OCI-LY1 (cell line): ENCODE measurements at regions not wholly inside any gene's neighbourhood (a gene's known extent, or its start where the extent isn't known, plus 50 kb on each side); places are given as distances from the start of the nearest gene placed in this dataset.

Source experiments
- H2AFZ ChIP-seq: fragments of 200-600 bp; sonication (generic), shearing (Covaris generic); 2 replicates; pipeline ENCODE4 v1.6.0; 2014; ENCODE audit warnings: antibody characterized with exemption, mild to moderate bottlenecking, low read length
- H3F3A ChIP-seq: fragments of 200-600 bp; sonication (generic), shearing (Covaris generic); 2 replicates; pipeline ENCODE4 v1.6.0; 2014; ENCODE audit warnings: mild to moderate bottlenecking, antibody characterized with exemption, low read length, moderate library complexity; ENCODE audit not compliant: insufficient read depth
- H3K27ac ChIP-seq: fragments of 200-600 bp; sonication (generic); 2 replicates; pipeline ENCODE4 v1.5.1; 2014; ENCODE audit warnings: low read length, mixed run types, mild to moderate bottlenecking, low read depth; ENCODE audit not compliant: poor library complexity, severe bottlenecking
- H3K27me3 ChIP-seq: fragments of 200-600 bp; sonication (generic); 2 replicates; pipeline ENCODE4 v1.6.0; 2014; ENCODE audit warnings: antibody characterized with exemption, mild to moderate bottlenecking, low read length, moderate library complexity; ENCODE audit not compliant: insufficient read depth
- H3K36me3 ChIP-seq: fragments of 200-600 bp; sonication (generic); 2 replicates; pipeline ENCODE4 v1.6.1; 2014; ENCODE audit warnings: mild to moderate bottlenecking, antibody characterized with exemption, low read length, moderate library complexity, mixed read lengths; ENCODE audit not compliant: insufficient read depth
- H3K4me1 ChIP-seq: fragments of 200-600 bp; sonication (generic); 2 replicates; pipeline ENCODE4 v1.5.1; 2014; ENCODE audit warnings: mild to moderate bottlenecking, low read length, moderate library complexity; ENCODE audit not compliant: insufficient read depth, severe bottlenecking
- H3K4me2 ChIP-seq: fragments of 200-600 bp; sonication (generic), shearing (Covaris generic); 2 replicates; pipeline ENCODE4 v1.6.1; 2014; ENCODE audit warnings: low read length
- H3K4me3 ChIP-seq: fragments of 200-600 bp; sonication (generic); 2 replicates; pipeline ENCODE4 v1.5.1; 2014; ENCODE audit warnings: low read length, low read depth, mild to moderate bottlenecking, mixed read lengths; ENCODE audit not compliant: poor library complexity, severe bottlenecking
- H3K79me2 ChIP-seq: fragments of 200-600 bp; shearing (Covaris generic); 2 replicates; pipeline ENCODE4 v1.6.1; 2016; ENCODE audit warnings: mixed run types, low read length, mixed read lengths; ENCODE audit not compliant: insufficient read depth
- H3K9ac ChIP-seq: fragments of 200-600 bp; sonication (generic), shearing (Covaris generic); 2 replicates; pipeline ENCODE4 v1.6.1; 2014; ENCODE audit warnings: mild to moderate bottlenecking, low read length, mixed read lengths
- H3K9me2 ChIP-seq: fragments of 200-600 bp; sonication (generic), shearing (Covaris generic); 2 replicates; pipeline ENCODE4 v1.6.1; 2014; ENCODE audit warnings: low read depth, mild to moderate bottlenecking, low read length, mixed read lengths
- H3K9me3 ChIP-seq: fragments of 200-600 bp; shearing (Covaris generic); 2 replicates; pipeline ENCODE4 v1.6.1; 2014; ENCODE audit warnings: low read length, mixed read lengths
- H4K20me1 ChIP-seq: fragments of 200-600 bp; sonication (generic), shearing (Covaris generic); 2 replicates; pipeline ENCODE4 v1.6.0; 2016; ENCODE audit warnings: mild to moderate bottlenecking, low read length; ENCODE audit not compliant: insufficient read depth
- CTCF ChIP-seq: fragments of 200-600 bp; sonication (generic), shearing (Covaris generic); IDR thresholded peaks from 2 replicates; pipeline ENCODE4 v1.5.1; 2017; ENCODE audit warnings: mild to moderate bottlenecking, antibody characterized with exemption, low read length, moderate library complexity, mixed read lengths
- EZH2 ChIP-seq: fragments of 200-600 bp; sonication (generic), shearing (Covaris generic); IDR thresholded peaks from 2 replicates; pipeline ENCODE4 v1.8.0; 2017; ENCODE audit warnings: borderline replicate concordance, mixed run types, mild to moderate bottlenecking, antibody characterized with exemption, low read length, moderate library complexity, mixed read lengths

- H2AFZ ChIP-seq, result no peak overlapping the region
- H3K4me2 ChIP-seq, result no peak overlapping the region
- H3K27ac ChIP-seq, result no peak overlapping the region
- H3K27me3 ChIP-seq, result no peaks in the 10 kb centered on the region
- no peaks in the 10 kb centered on the region for H4K20me1 ChIP-seq
- no peak overlapping the region for H3K9ac ChIP-seq
- H3K9me2 ChIP-seq, result no peaks in the 10 kb centered on the region
- H3K9me3 ChIP-seq, result no peaks in the 10 kb centered on the region
- no peaks in the 10 kb centered on the region for H3K36me3 ChIP-seq
- H3K79me2 ChIP-seq, result no peaks in the 10 kb centered on the region
- no peak overlapping the region for H3K4me3 ChIP-seq
- TF ChIP-seq CTCF, result no peak
- no peak for TF ChIP-seq EZH2
- H3F3A ChIP-seq, result no peaks in the 10 kb centered on the region
- no peaks in the 10 kb centered on the region for H3K4me1 ChIP-seq
Observed at GRCh38 chr14:101126731-101127130, 223.2 kb upstream of the RTL1 start.

- H2AFZ ChIP-seq, result no peak overlapping the region
- H3K4me3 ChIP-seq, result no peak overlapping the region
- no peaks in the 10 kb centered on the region for H4K20me1 ChIP-seq
- H3K79me2 ChIP-seq, result no peaks in the 10 kb centered on the region
- H3K27me3 ChIP-seq, result no peaks in the 10 kb centered on the region
- no peak overlapping the region for H3K4me2 ChIP-seq
- no peaks in the 10 kb centered on the region for H3F3A ChIP-seq
- H3K27ac ChIP-seq, result no peak overlapping the region
- no peaks in the 10 kb centered on the region for H3K9me2 ChIP-seq
- no peaks in the 10 kb centered on the region for H3K9me3 ChIP-seq
- H3K4me1 ChIP-seq, result no peaks in the 10 kb centered on the region
- TF ChIP-seq CTCF (no peak), EZH2 (no peak)
- no peak overlapping the region for H3K9ac ChIP-seq
- no peaks in the 10 kb centered on the region for H3K36me3 ChIP-seq
Observed at GRCh38 chr14:101127224-101127623, 223.7 kb upstream of the RTL1 start.

- Histone ChIP-seq H3K4me3 (no peak overlapping the region), H3K79me2 (no peaks in the 10 kb centered on the region), H3K9me2 (no peaks in the 10 kb centered on the region), H3K4me2 (no peak overlapping the region), H4K20me1 (no peaks in the 10 kb centered on the region), H3K4me1 (no peaks in the 10 kb centered on the region), H3K27me3 (no peaks in the 10 kb centered on the region), H3F3A (no peaks in the 10 kb centered on the region), H2AFZ (no peak overlapping the region), H3K27ac (no peak overlapping the region), H3K9me3 (no peaks in the 10 kb centered on the region), H3K36me3 (no peaks in the 10 kb centered on the region), H3K9ac (no peak overlapping the region)
- TF ChIP-seq CTCF (no peak), EZH2 (no peak)
Observed at GRCh38 chr14:101128478-101129321, 225.2 kb upstream of the RTL1 start.
